Loucy (cell line): ENCODE measurements at regions not wholly inside any gene's neighbourhood (a gene's known extent, or its start where the extent isn't known, plus 50 kb on each side); places are given as distances from the start of the nearest gene placed in this dataset.

Experiments
- EZH2phosphoT487 ChIP-seq: fragments of 200-600 bp; IDR thresholded peaks from 2 replicates; pipeline ENCODE4 v1.6.1; 2018; ENCODE audit warnings: antibody characterized with exemption, mild to moderate bottlenecking, moderate library complexity, borderline replicate concordance
- TF ChIP-seq, protein P1 (sequence below): fragments of 200-600 bp; sonication (generic); conservative IDR thresholded peaks from 2 replicates; pipeline ENCODE4 v1.5.1; 2014; ENCODE audit warnings: mild to moderate bottlenecking, antibody characterized with exemption, low read length

DNA sequence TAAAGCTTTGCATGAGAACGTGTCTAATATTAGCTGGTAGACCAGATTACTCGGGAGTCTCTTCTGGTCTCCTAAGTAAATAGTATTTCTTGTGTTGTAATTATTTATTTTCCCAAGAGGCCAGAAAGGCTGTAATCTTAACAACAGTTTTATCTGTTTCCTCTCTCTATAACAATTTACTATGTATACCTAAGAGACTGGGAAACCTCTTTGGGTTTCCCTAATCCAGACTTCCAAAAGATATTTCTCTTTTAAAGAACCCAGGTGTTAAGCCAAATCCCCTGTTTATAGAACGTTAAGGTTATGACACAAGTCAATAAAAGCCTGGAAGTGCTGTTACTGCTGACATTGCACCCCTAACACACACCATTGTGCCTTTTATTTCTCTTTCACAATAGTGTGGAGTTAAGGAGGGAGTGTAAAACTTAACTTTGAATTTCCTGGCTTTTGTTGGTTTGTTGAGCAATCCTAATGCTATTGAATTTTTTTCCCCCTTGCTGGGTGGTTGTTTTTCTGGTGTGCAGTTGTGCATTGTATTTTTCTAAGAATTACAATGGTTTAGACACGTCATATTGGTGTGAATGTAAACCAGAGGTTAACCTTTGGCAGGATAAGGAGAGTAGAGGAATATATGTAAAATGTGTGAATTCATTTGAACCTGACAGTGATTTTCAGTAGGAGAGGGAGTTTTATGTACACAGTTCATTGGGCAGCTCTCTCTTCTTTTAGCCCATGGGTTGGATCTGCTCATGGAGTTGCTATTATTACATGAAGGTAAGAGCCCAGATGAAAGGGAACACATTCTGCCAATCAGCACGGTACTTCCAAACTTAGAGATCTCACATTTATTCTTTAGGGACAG, 192.8 kb downstream of the MTX2 start:
- TF ChIP-seq, protein P1, sequence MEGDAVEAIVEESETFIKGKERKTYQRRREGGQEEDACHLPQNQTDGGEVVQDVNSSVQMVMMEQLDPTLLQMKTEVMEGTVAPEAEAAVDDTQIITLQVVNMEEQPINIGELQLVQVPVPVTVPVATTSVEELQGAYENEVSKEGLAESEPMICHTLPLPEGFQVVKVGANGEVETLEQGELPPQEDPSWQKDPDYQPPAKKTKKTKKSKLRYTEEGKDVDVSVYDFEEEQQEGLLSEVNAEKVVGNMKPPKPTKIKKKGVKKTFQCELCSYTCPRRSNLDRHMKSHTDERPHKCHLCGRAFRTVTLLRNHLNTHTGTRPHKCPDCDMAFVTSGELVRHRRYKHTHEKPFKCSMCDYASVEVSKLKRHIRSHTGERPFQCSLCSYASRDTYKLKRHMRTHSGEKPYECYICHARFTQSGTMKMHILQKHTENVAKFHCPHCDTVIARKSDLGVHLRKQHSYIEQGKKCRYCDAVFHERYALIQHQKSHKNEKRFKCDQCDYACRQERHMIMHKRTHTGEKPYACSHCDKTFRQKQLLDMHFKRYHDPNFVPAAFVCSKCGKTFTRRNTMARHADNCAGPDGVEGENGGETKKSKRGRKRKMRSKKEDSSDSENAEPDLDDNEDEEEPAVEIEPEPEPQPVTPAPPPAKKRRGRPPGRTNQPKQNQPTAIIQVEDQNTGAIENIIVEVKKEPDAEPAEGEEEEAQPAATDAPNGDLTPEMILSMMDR, result no peak
- TF ChIP-seq EZH2phosphoT487, result no peak
